ENCODE measurements at regions not wholly inside any gene's neighbourhood (a gene's known extent, or its start where the extent isn't known, plus 50 kb on each side); places are given as distances from the start of the nearest gene placed in this dataset.

DNA sequence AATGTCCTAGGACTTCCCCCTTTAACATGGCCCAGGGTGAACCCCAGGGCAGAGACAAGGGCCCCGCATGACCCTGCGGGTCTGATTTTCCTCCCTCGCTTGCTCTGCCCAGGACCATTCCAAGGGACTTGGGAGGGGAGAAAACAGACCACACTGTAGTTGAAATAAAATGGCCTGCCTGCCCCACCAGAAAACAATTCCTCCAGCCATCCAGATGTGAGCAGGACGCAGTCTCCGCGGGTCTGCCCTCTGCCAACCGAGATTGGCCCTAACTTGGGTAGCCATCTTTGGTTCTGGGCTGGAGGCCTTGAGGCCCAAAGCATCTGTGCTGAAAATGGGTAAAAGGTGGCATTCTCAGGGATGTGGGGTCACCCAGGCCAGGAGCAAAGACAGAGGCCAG is 75.5 kb downstream of the RFLNA start:
- TF ChIP-seq, protein P1, sequence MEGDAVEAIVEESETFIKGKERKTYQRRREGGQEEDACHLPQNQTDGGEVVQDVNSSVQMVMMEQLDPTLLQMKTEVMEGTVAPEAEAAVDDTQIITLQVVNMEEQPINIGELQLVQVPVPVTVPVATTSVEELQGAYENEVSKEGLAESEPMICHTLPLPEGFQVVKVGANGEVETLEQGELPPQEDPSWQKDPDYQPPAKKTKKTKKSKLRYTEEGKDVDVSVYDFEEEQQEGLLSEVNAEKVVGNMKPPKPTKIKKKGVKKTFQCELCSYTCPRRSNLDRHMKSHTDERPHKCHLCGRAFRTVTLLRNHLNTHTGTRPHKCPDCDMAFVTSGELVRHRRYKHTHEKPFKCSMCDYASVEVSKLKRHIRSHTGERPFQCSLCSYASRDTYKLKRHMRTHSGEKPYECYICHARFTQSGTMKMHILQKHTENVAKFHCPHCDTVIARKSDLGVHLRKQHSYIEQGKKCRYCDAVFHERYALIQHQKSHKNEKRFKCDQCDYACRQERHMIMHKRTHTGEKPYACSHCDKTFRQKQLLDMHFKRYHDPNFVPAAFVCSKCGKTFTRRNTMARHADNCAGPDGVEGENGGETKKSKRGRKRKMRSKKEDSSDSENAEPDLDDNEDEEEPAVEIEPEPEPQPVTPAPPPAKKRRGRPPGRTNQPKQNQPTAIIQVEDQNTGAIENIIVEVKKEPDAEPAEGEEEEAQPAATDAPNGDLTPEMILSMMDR (conservative IDR thresholded peaks at IDR 0.05; ENCODE audit: low read depth, low read length) = no peak
- TF ChIP-seq EZH2 (IDR thresholded peaks at IDR 0.05; ENCODE audit: low read length, unreplicated experiment) (no peak), EZH2phosphoT487 (IDR thresholded peaks at IDR 0.05; ENCODE audit: borderline replicate concordance, low read length) (no peak)
- Histone ChIP-seq H3K79me2 (ENCODE audit: low read length) (peaks cover 91% of the 10 kb centered on the region), H3K4me1 (ENCODE audit: insufficient read depth, low read length) (peaks cover 29% of the 10 kb centered on the region), H3K9ac (ENCODE audit: low read length) (peak overlapping the region; percentile 56), H3K27me3 (ENCODE audit: low read length) (no peaks in the 10 kb centered on the region), H3K4me3 (ENCODE audit: low read length) (no peak overlapping the region), H4K20me1 (ENCODE audit: low read length) (peaks cover 58% of the 10 kb centered on the region), H3K27ac (ENCODE audit: low read length) (peak overlapping the region; percentile 74), H3K9me2 (replicated peaks; ENCODE audit: low read length) (no peaks in the 10 kb centered on the region), H3K36me3 (ENCODE audit: low read depth, low read length) (peaks cover 77% of the 10 kb centered on the region), H3K9me3 (ENCODE audit: low read length) (no peaks in the 10 kb centered on the region), H3F3A (ENCODE audit: low read length, unreplicated experiment) (peaks cover 4% of the 10 kb centered on the region), H3K4me2 (ENCODE audit: low read length) (peak overlapping the region; percentile 58), H2AFZ (ENCODE audit: low read length) (no peak overlapping the region)
- no peak for DNase-seq
- BruUV-seq (replicated peaks) = no TSS peak
- no peak for ATAC-seq
- POLR2A ChIA-PET (ENCODE audit: unreplicated experiment) = no interaction called here
- intact Hi-C loops (cut with micrococcal nuclease) = no loop called here
- CTCF ChIA-PET = no interaction called here

DNA sequence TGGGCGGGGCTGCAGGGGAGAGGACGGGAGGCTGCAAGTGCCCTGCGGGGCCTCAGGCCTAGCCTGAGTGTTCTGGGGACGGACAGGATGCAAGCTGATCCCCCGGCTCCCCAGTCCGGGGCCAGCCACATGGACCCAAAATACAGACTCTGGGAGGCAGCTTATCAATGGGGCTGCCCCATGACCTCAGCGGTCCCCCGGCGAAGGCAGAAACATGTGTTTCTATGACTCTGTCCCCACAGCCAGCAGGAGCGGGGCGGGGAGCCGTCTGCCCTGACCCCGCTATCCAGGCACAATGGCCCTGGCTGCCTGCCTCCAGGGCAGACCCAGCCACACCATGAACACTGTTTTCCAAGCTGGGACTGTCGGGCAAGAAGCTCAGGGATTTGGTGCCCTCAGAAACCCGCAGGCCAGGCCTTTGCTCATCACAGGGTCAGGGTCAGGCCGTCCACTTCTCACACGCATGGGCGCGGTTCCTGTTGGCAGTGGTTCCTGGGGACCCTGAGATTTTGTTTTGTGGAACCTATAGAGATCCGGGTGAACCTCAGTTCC is 75.0 kb downstream of the RFLNA start:
- H3K27ac ChIP-seq (ENCODE audit: low read length) = peak overlapping the region; percentile 74
- H3K4me2 ChIP-seq (ENCODE audit: low read length) = peak overlapping the region; percentile 58
- POLR2A ChIA-PET (ENCODE audit: unreplicated experiment) = no interaction called here
- peak overlapping the region; percentile 56 for H3K9ac ChIP-seq (ENCODE audit: low read length)
- H2AFZ ChIP-seq (ENCODE audit: low read length) = no peak overlapping the region
- H3K79me2 ChIP-seq (ENCODE audit: low read length) = peaks cover 91% of the 10 kb centered on the region
- H3K27me3 ChIP-seq (ENCODE audit: low read length) = no peaks in the 10 kb centered on the region
- ATAC-seq (peak; percentile 19), DNase-seq (no peak)
- H3K4me1 ChIP-seq (ENCODE audit: insufficient read depth, low read length) = peaks cover 29% of the 10 kb centered on the region
- H3K36me3 ChIP-seq (ENCODE audit: low read depth, low read length) = peaks cover 77% of the 10 kb centered on the region
- TF ChIP-seq EZH2phosphoT487 (IDR thresholded peaks at IDR 0.05; ENCODE audit: borderline replicate concordance, low read length) = no peak
- no peak for TF ChIP-seq EZH2 (IDR thresholded peaks at IDR 0.05; ENCODE audit: low read length, unreplicated experiment)
- TF ChIP-seq, protein P1 (conservative IDR thresholded peaks at IDR 0.05; ENCODE audit: low read depth, low read length) = no peak
- CTCF ChIA-PET = no interaction called here
- peaks cover 57% of the 10 kb centered on the region for H4K20me1 ChIP-seq (ENCODE audit: low read length)
- H3K9me2 ChIP-seq (replicated peaks; ENCODE audit: low read length) = no peaks in the 10 kb centered on the region
- TSS peak; percentile 37 for BruUV-seq (replicated peaks)
- H3K9me3 ChIP-seq (ENCODE audit: low read length) = no peaks in the 10 kb centered on the region
- no peak overlapping the region for H3K4me3 ChIP-seq (ENCODE audit: low read length)
- H3F3A ChIP-seq (ENCODE audit: low read length, unreplicated experiment) = no peaks in the 10 kb centered on the region
- intact Hi-C loops (cut with micrococcal nuclease) = loop anchor here (1.0 to 5.0 kb wide), 2 partner anchors 10 to 197 kb away; partner anchors contain the start of gene NCOR2

DNA sequence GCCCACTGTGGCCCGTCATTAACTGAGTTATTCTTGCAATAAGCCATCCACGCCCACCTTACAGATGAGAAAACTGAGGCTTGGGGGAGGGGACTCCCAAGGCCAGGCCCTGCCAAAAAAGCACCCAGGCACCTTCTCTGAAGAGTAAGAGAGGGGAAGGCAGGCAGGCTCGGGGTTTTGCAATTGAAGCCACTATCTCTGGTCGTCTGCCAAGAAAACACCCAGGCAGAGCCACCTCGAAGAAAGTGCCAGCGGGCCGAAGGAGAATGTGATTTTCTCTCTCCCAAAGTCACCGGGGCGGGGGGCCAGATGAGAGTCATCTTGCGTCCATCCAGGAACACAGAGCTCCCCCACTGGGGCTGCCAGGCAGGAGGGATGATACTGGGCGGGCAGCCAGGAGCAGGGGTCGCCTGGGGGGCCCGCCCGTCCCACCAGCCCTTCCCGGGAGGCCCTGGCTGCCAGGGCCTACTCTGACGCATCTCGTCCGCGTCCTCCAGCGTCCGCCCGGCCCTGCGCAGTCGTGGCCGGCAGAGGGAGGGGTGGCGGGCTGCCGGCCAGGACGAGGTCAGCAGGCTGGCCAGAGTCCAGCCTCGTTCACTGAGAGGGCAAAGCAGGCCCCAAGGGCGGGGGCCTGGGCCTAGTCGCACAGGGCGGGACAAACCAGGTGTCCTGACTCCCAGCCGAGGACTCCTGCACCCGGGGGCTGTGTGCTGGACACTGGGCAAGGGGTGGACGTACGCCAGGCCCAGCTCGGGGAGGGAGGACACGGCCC is 74.3 kb downstream of the RFLNA start:
- POLR2A ChIA-PET (ENCODE audit: unreplicated experiment) = no interaction called here
- peak; percentile 81 for DNase-seq
- Histone ChIP-seq H3K4me2 (ENCODE audit: low read length) (peak overlapping the region; percentile 58), H3K27ac (ENCODE audit: low read length) (peak overlapping the region; percentile 74), H3K9ac (ENCODE audit: low read length) (peak overlapping the region; percentile 56), H3K27me3 (ENCODE audit: low read length) (no peaks in the 10 kb centered on the region), H3K4me3 (ENCODE audit: low read length) (no peak overlapping the region), H3K9me2 (replicated peaks; ENCODE audit: low read length) (no peaks in the 10 kb centered on the region), H3K36me3 (ENCODE audit: low read depth, low read length) (peaks cover 76% of the 10 kb centered on the region), H4K20me1 (ENCODE audit: low read length) (peaks cover 58% of the 10 kb centered on the region), H3K79me2 (ENCODE audit: low read length) (peaks cover 91% of the 10 kb centered on the region), H2AFZ (ENCODE audit: low read length) (no peak overlapping the region), H3K4me1 (ENCODE audit: insufficient read depth, low read length) (peaks cover 29% of the 10 kb centered on the region), H3F3A (ENCODE audit: low read length, unreplicated experiment) (no peaks in the 10 kb centered on the region), H3K9me3 (ENCODE audit: low read length) (no peaks in the 10 kb centered on the region)
- TF ChIP-seq, protein P1 (conservative IDR thresholded peaks at IDR 0.05; ENCODE audit: low read depth, low read length) = 0 out of 2 replicates have a peak, but pooled peaks have one; percentile 2
- no peak for TF ChIP-seq EZH2phosphoT487 (IDR thresholded peaks at IDR 0.05; ENCODE audit: borderline replicate concordance, low read length)
- TF ChIP-seq EZH2 (IDR thresholded peaks at IDR 0.05; ENCODE audit: low read length, unreplicated experiment) = no peak
- intact Hi-C loops (cut with micrococcal nuclease) = loop anchor here (1.0 to 5.0 kb wide), 2 partner anchors 11 to 198 kb away; partner anchors contain the start of gene NCOR2
- CTCF ChIA-PET = no interaction called here
- BruUV-seq (replicated peaks) = TSS peak; percentile 32
- ATAC-seq = peak; percentile 74

All from PC-3 (cell line).